Kidney (tissue), 13 donors: ENCODE measurements at regions not wholly inside any gene's neighbourhood (a gene's known extent, or its start where the extent isn't known, plus 50 kb on each side); places are given as distances from the start of the nearest gene placed in this dataset.
A peak's percentile ranks its signal among the peaks of the same experiment; 100 is the strongest.
"Not testable (repeated sequence)": the region's sequence is repeated elsewhere in the genome, so short reads cannot be mapped to it uniquely, and the experiment has no call there.

Source experiments
- DNase-seq, 5 donors: peaks; one replicate each; pipeline ENCODE4 v3.0.0-alpha.2; 2013 to 2020
- FAIRE-seq: peaks from 2 replicates; lab custom pipeline; 2012; peaks lifted over from hg19 to GRCh38; lab: Jason Lieb, UNC
- H3K27ac ChIP-seq, 2 donors: one replicate each; pipeline ENCODE4 v1.7.0; 2013; ENCODE audit warnings: low read depth in 2 of 2, low read length in 2 of 2, inconsistent platforms in 1 of 2
- H3K27me3 ChIP-seq: one replicate; pipeline ENCODE4 v1.7.1; 2013; ENCODE audit warnings: low read length, inconsistent platforms; ENCODE audit not compliant: control insufficient read depth, insufficient read depth
- H3K36me3 ChIP-seq, 3 donors: one replicate each; pipeline versions ENCODE4 v1.7.0 to v1.7.1; 2013; ENCODE audit warnings: low read length in 3 of 3, control low read depth in 1 of 3, inconsistent platforms in 1 of 3; ENCODE audit not compliant: insufficient read depth in 3 of 3, control insufficient read depth in 2 of 3
- H3K4me1 ChIP-seq, 3 donors: one replicate each; pipeline versions ENCODE4 v1.7.0 to v1.7.1; 2013; ENCODE audit warnings: low read length in 3 of 3, inconsistent platforms in 1 of 3, low read depth in 1 of 3; ENCODE audit not compliant: control insufficient read depth in 2 of 3, insufficient read depth in 2 of 3
- H3K4me3 ChIP-seq, 3 donors: one replicate each; pipeline versions ENCODE4 v1.7.0 to v1.8.1; 2013; ENCODE audit warnings: low read length in 3 of 3, control low read depth in 1 of 3, inconsistent platforms in 1 of 3
- H3K9ac ChIP-seq, 3 donors: one replicate each; pipeline versions ENCODE4 v1.7.0 to v1.7.1; 2013; ENCODE audit warnings: low read length in 3 of 3, control low read depth in 1 of 3, inconsistent platforms in 1 of 3
- H3K9me3 ChIP-seq, 3 donors: one replicate each; pipeline versions ENCODE4 v1.7.0 to v1.7.1; 2013; ENCODE audit warnings: low read length in 3 of 3, control low read depth in 1 of 3, inconsistent platforms in 1 of 3; ENCODE audit not compliant: control insufficient read depth in 2 of 3, insufficient read depth in 1 of 3
- CTCF ChIP-seq: IDR thresholded peaks from 3 replicates; pipeline ENCODE4 v1.5.1; 2012; ENCODE audit warnings: mild to moderate bottlenecking, moderate library complexity, borderline replicate concordance; ENCODE audit not compliant: insufficient read depth; ENCODE audit errors: extremely low read depth
- intact Hi-C: fragments of 100-400 bp; cut with DNase I; formaldehyde crosslinking; loops from one replicate; pipeline ENCODE4 v1.11.1; 2022
- donor health status: control.
- donor health status: control.
- donor health status: control.
- donor health status: control.
- donor health status: control.
- donor health status: DM: yes; HTN: yes; CAD: no.
- donor health status: Normal renal cell carcinoma (clear cell type).

- H3K4me1 ChIP-seq = no peaks in the 10 kb centered on the region
- H3K9me3 ChIP-seq = no peaks in the 10 kb centered on the region
- H3K27me3 ChIP-seq = no peaks in the 10 kb centered on the region
- intact Hi-C loops = no loop called here
- H3K27ac ChIP-seq = no peak overlapping the region
- no peaks in the 10 kb centered on the region for H3K36me3 ChIP-seq
- no peak for TF ChIP-seq CTCF
- FAIRE-seq (no peak), DNase-seq (no peak)
- no peak overlapping the region for H3K9ac ChIP-seq
- H3K4me3 ChIP-seq = no peak overlapping the region
Observed at GRCh38 chr3:74978684-74979083, 364.2 kb upstream of the CNTN3 start.

- H3K36me3 ChIP-seq, intact Hi-C loops, H3K9ac ChIP-seq, H3K27ac ChIP-seq, FAIRE-seq, H3K27me3 ChIP-seq, H3K9me3 ChIP-seq, H3K4me1 ChIP-seq, H3K4me3 ChIP-seq: not testable (repeated sequence)
- DNase-seq = peak in 1 of 5 donors; percentile 61
Observed at GRCh38 chr3:74985028-74985904, 370.8 kb upstream of the CNTN3 start.

GRCh38 chr3:74988095-74988494 lies 373.6 kb upstream of the CNTN3 start:
- no peaks in the 10 kb centered on the region for H3K9me3 ChIP-seq
- H3K9ac ChIP-seq = no peak overlapping the region
- FAIRE-seq = no peak
- intact Hi-C loops = no loop called here
- no peaks in the 10 kb centered on the region for H3K36me3 ChIP-seq
- H3K4me1 ChIP-seq = no peaks in the 10 kb centered on the region
- TF ChIP-seq CTCF = no peak
- H3K4me3 ChIP-seq = no peak overlapping the region
- no peaks in the 10 kb centered on the region for H3K27me3 ChIP-seq
- no peak overlapping the region for H3K27ac ChIP-seq
- DNase-seq = peak in 1 of 5 donors; percentile 9

GRCh38 chr3:74992898-74993297 lies 378.4 kb upstream of the CNTN3 start:
- no peak for DNase-seq
- Histone ChIP-seq H3K4me3 (no peak overlapping the region), H3K9ac (no peak overlapping the region), H3K36me3 (no peaks in the 10 kb centered on the region), H3K27me3 (no peaks in the 10 kb centered on the region), H3K9me3 (no peaks in the 10 kb centered on the region), H3K27ac (no peak overlapping the region), H3K4me1 (no peaks in the 10 kb centered on the region)
- FAIRE-seq = no peak
- intact Hi-C loops = no loop called here
- TF ChIP-seq CTCF = no peak
